WI38 (cell line): ENCODE measurements at regions not wholly inside any gene's neighbourhood (a gene's known extent, or its start where the extent isn't known, plus 50 kb on each side); places are given as distances from the start of the nearest gene placed in this dataset.

Experiments
- H3K4me3 ChIP-seq: 2 replicates; pipeline ENCODE4 v1.5.1; 2011; ENCODE audit warnings: low read depth, mild to moderate bottlenecking, control low read depth, low read length
- CTCF ChIP-seq: IDR thresholded peaks from 2 replicates; pipeline ENCODE4 v1.5.1; 2012; ENCODE audit warnings: low read depth, mild to moderate bottlenecking, control low read depth, low read length

GRCh38 chr13:90950160-90950559, 397.3 kb upstream of the MIR17HG start:
- H3K4me3 ChIP-seq, result no peak overlapping the region
- no peak for TF ChIP-seq CTCF

GRCh38 chr13:90951663-90952062, 395.8 kb upstream of the MIR17HG start:
- no peak overlapping the region for H3K4me3 ChIP-seq
- TF ChIP-seq CTCF, result no peak

GRCh38 chr13:90952326-90952725, 395.2 kb upstream of the MIR17HG start:
- TF ChIP-seq CTCF, result no peak
- H3K4me3 ChIP-seq, result no peak overlapping the region

GRCh38 chr13:90954605-90955195, 392.8 kb upstream of the MIR17HG start:
- no peak for TF ChIP-seq CTCF

GRCh38 chr13:90956031-90956430, 391.5 kb upstream of the MIR17HG start:
- no peak overlapping the region for H3K4me3 ChIP-seq
- TF ChIP-seq CTCF, result no peak

More at GRCh38 chr13:90954605-90955195, 392.8 kb upstream of the MIR17HG start:
- no peak overlapping the region for H3K4me3 ChIP-seq

GRCh38 chr13:90958866-90959265, 388.6 kb upstream of the MIR17HG start:
- TF ChIP-seq CTCF, result no peak
- no peak overlapping the region for H3K4me3 ChIP-seq

- H3K4me3 ChIP-seq, result no peak overlapping the region
- no peak for TF ChIP-seq CTCF
Observed at GRCh38 chr13:90968166-90968904, 379.2 kb upstream of the MIR17HG start.
